SU-DHL-6 (cell line): ENCODE measurements at regions not wholly inside any gene's neighbourhood (a gene's known extent, or its start where the extent isn't known, plus 50 kb on each side); places are given as distances from the start of the nearest gene placed in this dataset.

Source experiments
- H2AFZ ChIP-seq: fragments of 200-600 bp; sonication (generic); 2 replicates; pipeline ENCODE4 v1.6.1; 2014; ENCODE audit warnings: low read depth, mild to moderate bottlenecking, moderate library complexity, mixed read lengths, antibody characterized with exemption, low read length; ENCODE audit not compliant: severe bottlenecking
- H3F3A ChIP-seq: fragments of 200-600 bp; shearing (Covaris generic); 2 replicates; pipeline ENCODE4 v1.6.0; 2016; ENCODE audit warnings: antibody characterized with exemption, mild to moderate bottlenecking; ENCODE audit not compliant: insufficient read depth
- H3K27ac ChIP-seq: fragments of 200-600 bp; sonication (generic); 2 replicates; pipeline ENCODE4 v1.5.1; 2016; ENCODE audit warnings: low read depth, mild to moderate bottlenecking, low read length, moderate library complexity, mixed read lengths
- H3K27me3 ChIP-seq: fragments of 200-600 bp; sonication (generic), shearing (Covaris generic); 2 replicates; pipeline ENCODE4 v1.6.0; 2014; ENCODE audit warnings: mild to moderate bottlenecking, low read length
- H3K36me3 ChIP-seq: fragments of 200-600 bp; sonication (generic); 2 replicates; pipeline ENCODE4 v1.6.1; 2014; ENCODE audit warnings: mild to moderate bottlenecking, low read length, mixed read lengths
- H3K4me2 ChIP-seq: fragments of 300-600, 200-600 bp; shearing (Covaris generic), sonication (generic); 2 replicates; pipeline ENCODE4 v1.6.0; 2014; ENCODE audit warnings: low read length, low read depth, mild to moderate bottlenecking; ENCODE audit not compliant: poor library complexity, severe bottlenecking
- H3K4me3 ChIP-seq: fragments of 200-600 bp; sonication (generic); 2 replicates; pipeline ENCODE4 v1.5.1; 2014; ENCODE audit warnings: antibody characterized with exemption, low read length, mild to moderate bottlenecking, mixed read lengths; ENCODE audit not compliant: insufficient read depth, poor library complexity, severe bottlenecking
- H3K79me2 ChIP-seq: fragments of 200-600 bp; sonication (generic); 2 replicates; pipeline ENCODE4 v1.6.1; 2014; ENCODE audit warnings: mild to moderate bottlenecking, low read length, moderate library complexity; ENCODE audit not compliant: insufficient read depth
- H3K9ac ChIP-seq: fragments of 200-600 bp; sonication (generic); 2 replicates; pipeline ENCODE4 v1.7.0; 2014; ENCODE audit warnings: mild to moderate bottlenecking, low read length
- H3K9me2 ChIP-seq: fragments of 200-600 bp; sonication (generic); replicated peaks from 2 replicates; pipeline ENCODE4 v1.6.1; 2014; ENCODE audit warnings: low read length; ENCODE audit not compliant: insufficient read depth
- H3K9me3 ChIP-seq: fragments of 200-600 bp; sonication (generic); 2 replicates; pipeline ENCODE4 v1.6.1; 2014; ENCODE audit warnings: low read length, mixed read lengths; ENCODE audit not compliant: insufficient read depth
- H4K20me1 ChIP-seq: fragments of 200-600 bp; sonication (generic); 2 replicates; pipeline ENCODE4 v1.6.1; 2014; ENCODE audit warnings: low read depth, mild to moderate bottlenecking, antibody characterized with exemption, low read length, moderate library complexity, mixed read lengths
- EZH2phosphoT487 ChIP-seq: fragments of 200-600 bp; sonication (generic), shearing (Covaris generic); conservative IDR thresholded peaks from 2 replicates; pipeline ENCODE4 v1.6.1; 2018; ENCODE audit warnings: mild to moderate bottlenecking, antibody characterized with exemption, low read length, moderate library complexity, mixed read lengths
- TF ChIP-seq, protein P1 (sequence below): fragments of 200-600 bp; sonication (generic); IDR thresholded peaks from one replicate; pipeline ENCODE4 v1.5.1; 2017; ENCODE audit warnings: antibody characterized with exemption, mild to moderate bottlenecking, low read length, moderate library complexity; ENCODE audit not compliant: insufficient read depth, poor library complexity, severe bottlenecking

DNA sequence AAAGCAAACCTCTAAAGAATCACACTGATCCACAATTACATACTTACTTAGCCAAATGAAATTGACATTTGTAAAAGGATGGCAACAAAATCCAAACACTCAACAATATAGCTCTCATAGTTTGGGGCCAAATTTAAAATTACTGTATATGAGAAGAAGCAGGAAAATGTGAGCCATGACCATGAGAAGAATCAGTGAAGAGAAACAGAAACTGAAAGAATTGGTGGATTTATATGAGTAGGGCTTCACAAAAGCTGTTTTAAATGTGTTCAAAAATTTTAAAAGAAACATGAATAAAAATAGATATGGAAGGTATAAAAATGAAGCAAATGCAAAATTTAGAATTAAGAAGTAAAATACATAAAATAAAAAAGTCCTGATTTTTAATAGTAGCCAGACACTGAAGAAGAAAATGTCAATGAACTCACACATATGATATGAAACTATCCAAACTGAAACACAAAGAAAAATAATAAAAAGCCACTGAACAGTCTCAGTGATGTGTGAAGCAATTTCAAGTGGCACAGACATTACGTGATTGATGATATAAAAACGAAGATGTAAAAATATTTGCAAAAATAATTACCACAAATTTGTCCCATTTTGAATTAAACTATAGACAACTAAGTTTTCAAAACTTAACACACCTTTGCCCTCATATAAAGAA lies 87.9 kb upstream of the MDGA2 start:
- H3K27me3 ChIP-seq: no peaks in the 10 kb centered on the region
- H3K36me3 ChIP-seq: no peaks in the 10 kb centered on the region
- peak overlapping the region; percentile 9 for H3K4me2 ChIP-seq
- H3K9ac ChIP-seq: no peak overlapping the region
- H4K20me1 ChIP-seq: no peaks in the 10 kb centered on the region
- no peak for TF ChIP-seq EZH2phosphoT487
- TF ChIP-seq, protein P1, sequence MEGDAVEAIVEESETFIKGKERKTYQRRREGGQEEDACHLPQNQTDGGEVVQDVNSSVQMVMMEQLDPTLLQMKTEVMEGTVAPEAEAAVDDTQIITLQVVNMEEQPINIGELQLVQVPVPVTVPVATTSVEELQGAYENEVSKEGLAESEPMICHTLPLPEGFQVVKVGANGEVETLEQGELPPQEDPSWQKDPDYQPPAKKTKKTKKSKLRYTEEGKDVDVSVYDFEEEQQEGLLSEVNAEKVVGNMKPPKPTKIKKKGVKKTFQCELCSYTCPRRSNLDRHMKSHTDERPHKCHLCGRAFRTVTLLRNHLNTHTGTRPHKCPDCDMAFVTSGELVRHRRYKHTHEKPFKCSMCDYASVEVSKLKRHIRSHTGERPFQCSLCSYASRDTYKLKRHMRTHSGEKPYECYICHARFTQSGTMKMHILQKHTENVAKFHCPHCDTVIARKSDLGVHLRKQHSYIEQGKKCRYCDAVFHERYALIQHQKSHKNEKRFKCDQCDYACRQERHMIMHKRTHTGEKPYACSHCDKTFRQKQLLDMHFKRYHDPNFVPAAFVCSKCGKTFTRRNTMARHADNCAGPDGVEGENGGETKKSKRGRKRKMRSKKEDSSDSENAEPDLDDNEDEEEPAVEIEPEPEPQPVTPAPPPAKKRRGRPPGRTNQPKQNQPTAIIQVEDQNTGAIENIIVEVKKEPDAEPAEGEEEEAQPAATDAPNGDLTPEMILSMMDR: no peak
- H3K4me3 ChIP-seq: no peak overlapping the region
- no peaks in the 10 kb centered on the region for H3K9me2 ChIP-seq
- H3K27ac ChIP-seq: no peak overlapping the region
- peak overlapping the region; percentile 16 for H2AFZ ChIP-seq
- H3F3A ChIP-seq: no peaks in the 10 kb centered on the region
- H3K79me2 ChIP-seq: no peaks in the 10 kb centered on the region
- peaks cover 12% of the 10 kb centered on the region; the same call in 1 of the 2 replicates for H3K9me3 ChIP-seq

DNA sequence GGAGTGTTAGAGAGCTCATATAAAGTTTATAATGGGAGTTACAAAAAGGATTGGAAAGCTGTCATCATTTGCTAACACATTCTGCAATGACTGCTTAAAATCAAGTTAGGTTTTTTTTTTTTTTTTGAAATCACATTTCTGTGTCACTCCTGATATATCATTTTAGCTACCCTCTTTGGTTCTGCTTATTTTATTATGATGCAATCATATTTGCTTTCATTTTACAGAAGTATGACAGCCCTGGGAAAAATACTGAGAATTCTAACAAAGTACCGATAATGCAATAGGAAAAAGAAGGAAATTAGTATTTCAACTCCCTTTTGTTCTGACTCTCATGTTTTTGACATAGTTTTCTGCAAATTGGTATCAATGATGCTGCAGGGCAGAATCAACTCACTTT lies 71.6 kb upstream of the MDGA2 start:
- Histone ChIP-seq H3K4me3 (no peak overlapping the region), H4K20me1 (no peaks in the 10 kb centered on the region), H3K27ac (no peak overlapping the region), H3F3A (no peaks in the 10 kb centered on the region), H3K27me3 (no peaks in the 10 kb centered on the region), H3K4me2 (no peak overlapping the region), H3K9ac (no peak overlapping the region), H3K9me2 (no peaks in the 10 kb centered on the region), H3K79me2 (no peaks in the 10 kb centered on the region), H3K36me3 (no peaks in the 10 kb centered on the region), H3K9me3 (no peaks in the 10 kb centered on the region), H2AFZ (no peak overlapping the region)
- TF ChIP-seq EZH2phosphoT487: no peak
- TF ChIP-seq, protein P1: no peak

DNA sequence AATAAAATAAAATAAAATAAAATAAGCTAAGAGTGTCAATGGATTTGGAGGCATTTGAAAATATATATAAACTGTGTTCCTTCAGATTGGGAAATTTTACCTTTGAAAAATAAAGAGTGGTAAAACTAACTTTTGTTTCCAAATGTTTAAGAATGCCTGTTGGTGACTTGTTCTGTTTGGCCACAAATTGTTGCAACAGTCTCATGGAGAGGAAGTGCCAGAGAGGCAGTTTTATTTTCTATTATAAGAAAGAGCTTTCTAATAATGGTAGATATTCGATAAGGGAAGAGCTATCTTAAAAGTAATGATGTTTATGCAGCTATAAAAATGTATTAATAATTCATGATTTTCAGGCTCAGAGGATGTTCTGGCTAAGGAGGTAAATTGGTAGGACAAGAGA lies 68.8 kb upstream of the MDGA2 start:
- no peaks in the 10 kb centered on the region for H3K9me2 ChIP-seq
- no peaks in the 10 kb centered on the region for H3K9me3 ChIP-seq
- no peak overlapping the region for H3K9ac ChIP-seq
- no peak overlapping the region for H2AFZ ChIP-seq
- no peaks in the 10 kb centered on the region for H3K36me3 ChIP-seq
- H3K4me2 ChIP-seq: no peak overlapping the region
- TF ChIP-seq EZH2phosphoT487: no peak
- TF ChIP-seq, protein P1: no peak
- no peak overlapping the region for H3K27ac ChIP-seq
- no peaks in the 10 kb centered on the region for H4K20me1 ChIP-seq
- no peaks in the 10 kb centered on the region for H3F3A ChIP-seq
- H3K27me3 ChIP-seq: no peaks in the 10 kb centered on the region
- H3K4me3 ChIP-seq: no peak overlapping the region
- H3K79me2 ChIP-seq: no peaks in the 10 kb centered on the region
